ENCODE measurements at regions not wholly inside any gene's neighbourhood (a gene's known extent, or its start where the extent isn't known, plus 50 kb on each side); places are given as distances from the start of the nearest gene placed in this dataset.

GRCh38 chr2:15681089-15681885 lies 89.6 kb downstream of the DDX1 start:
- Histone ChIP-seq H3K27ac (no peak overlapping the region), H3K4me3 (no peak overlapping the region), H3K4me1 (no peaks in the 10 kb centered on the region), H3K36me3 (no peaks in the 10 kb centered on the region), H3K27me3 (no peaks in the 10 kb centered on the region), H3K9me3 (no peaks in the 10 kb centered on the region)
- no peak for TF ChIP-seq CTCF (IDR thresholded peaks at IDR 0.05)
- TF ChIP-seq EP300 (IDR thresholded peaks at IDR 0.05) = no peak
- no peak for TF ChIP-seq POLR2A (IDR thresholded peaks at IDR 0.05)
- no peak for TF ChIP-seq POLR2AphosphoS5 (IDR thresholded peaks at IDR 0.05)
- ATAC-seq (ENCODE audit: low FRiP score in 2 of 2) = no peak
- 92 to 94% methylated on average over 4 of the region's 4 CpGs for WGBS, 2 donors
- DNase-seq = no peak

GRCh38 chr2:15682354-15682753 lies 90.7 kb downstream of the DDX1 start:
- H3K4me3 ChIP-seq = no peak overlapping the region
- TF ChIP-seq EP300 (IDR thresholded peaks at IDR 0.05) (no peak), CTCF (IDR thresholded peaks at IDR 0.05) (no peak), POLR2AphosphoS5 (IDR thresholded peaks at IDR 0.05) (no peak), POLR2A (IDR thresholded peaks at IDR 0.05) (no peak)
- H3K4me1 ChIP-seq = no peaks in the 10 kb centered on the region
- H3K27ac ChIP-seq = no peak overlapping the region
- H3K9me3 ChIP-seq = no peaks in the 10 kb centered on the region
- DNase-seq (no peak), ATAC-seq (ENCODE audit: low FRiP score in 2 of 2) (no peak)
- no peaks in the 10 kb centered on the region for H3K27me3 ChIP-seq
- WGBS, 2 donors = 93 to 96% methylated on average over 4 of the region's 4 CpGs
- H3K36me3 ChIP-seq = no peaks in the 10 kb centered on the region

- Histone ChIP-seq H3K27me3 (no peaks in the 10 kb centered on the region), H3K27ac (no peak overlapping the region), H3K4me1 (no peaks in the 10 kb centered on the region), H3K36me3 (no peaks in the 10 kb centered on the region), H3K4me3 (no peak overlapping the region), H3K9me3 (no peaks in the 10 kb centered on the region)
- ATAC-seq (ENCODE audit: low FRiP score in 2 of 2) (no peak), DNase-seq (no peak)
- 84 to 93% methylated on average over 11 to 13 of the region's 13 CpGs for WGBS, 2 donors
- TF ChIP-seq POLR2AphosphoS5 (IDR thresholded peaks at IDR 0.05) (no peak), POLR2A (IDR thresholded peaks at IDR 0.05) (no peak), CTCF (IDR thresholded peaks at IDR 0.05) (no peak), EP300 (IDR thresholded peaks at IDR 0.05) (no peak)
Observed at GRCh38 chr2:15684161-15685039, 92.7 kb downstream of the DDX1 start.

GRCh38 chr2:15685143-15685542 lies 93.5 kb downstream of the DDX1 start:
- WGBS, 2 donors = 93 to 95% methylated on average over 7 to 9 of the region's 9 CpGs
- H3K9me3 ChIP-seq = no peaks in the 10 kb centered on the region
- H3K27ac ChIP-seq = no peak overlapping the region
- no peak overlapping the region for H3K4me3 ChIP-seq
- ATAC-seq (ENCODE audit: low FRiP score in 2 of 2) (no peak), DNase-seq (no peak)
- no peak for TF ChIP-seq POLR2AphosphoS5 (IDR thresholded peaks at IDR 0.05)
- no peak for TF ChIP-seq POLR2A (IDR thresholded peaks at IDR 0.05)
- TF ChIP-seq EP300 (IDR thresholded peaks at IDR 0.05) = no peak
- TF ChIP-seq CTCF (IDR thresholded peaks at IDR 0.05) = no peak
- H3K36me3 ChIP-seq = no peaks in the 10 kb centered on the region
- no peaks in the 10 kb centered on the region for H3K4me1 ChIP-seq
- H3K27me3 ChIP-seq = no peaks in the 10 kb centered on the region
